Stromal cell of bone marrow (primary cell): ENCODE measurements at regions not wholly inside any gene's neighbourhood (a gene's known extent, or its start where the extent isn't known, plus 50 kb on each side); places are given as distances from the start of the nearest gene placed in this dataset.
"Not testable (repeated sequence)": the region's sequence is repeated elsewhere in the genome, so short reads cannot be mapped to it uniquely, and the experiment has no call there.

Experiments
- DNase-seq: peaks from one replicate; pipeline ENCODE4 v3.0.0-alpha.2; 2012; ENCODE audit warnings: low read depth

- DNase-seq = no peak
Measured at GRCh38 chr5:12876541-12877298, 972.5 kb upstream of the CTNND2 start.

GRCh38 chr5:12870872-12871539 lies 966.8 kb upstream of the CTNND2 start:
- DNase-seq = no peak

GRCh38 chr5:12865529-12865928 lies 961.3 kb upstream of the CTNND2 start:
- DNase-seq = no peak

GRCh38 chr5:12861886-12862654 lies 957.8 kb upstream of the CTNND2 start:
- DNase-seq = no peak

GRCh38 chr5:12856105-12856504 lies 951.9 kb upstream of the CTNND2 start:
- DNase-seq = not testable (repeated sequence)

- DNase-seq = no peak
Measured at GRCh38 chr5:12854386-12854785, 950.1 kb upstream of the CTNND2 start.

GRCh38 chr5:12851761-12852160 lies 947.5 kb upstream of the CTNND2 start:
- DNase-seq = no peak

GRCh38 chr5:12848709-12849108 lies 944.5 kb upstream of the CTNND2 start:
- DNase-seq = no peak

- no peak for DNase-seq
Measured at GRCh38 chr5:12845549-12846159, 941.4 kb upstream of the CTNND2 start.

GRCh38 chr5:12840972-12841371 lies 936.7 kb upstream of the CTNND2 start:
- DNase-seq = no peak

- no peak for DNase-seq
Measured at GRCh38 chr5:12837592-12837991, 933.3 kb upstream of the CTNND2 start.

GRCh38 chr5:12825163-12825562 lies 920.9 kb upstream of the CTNND2 start:
- DNase-seq = no peak

GRCh38 chr5:12805165-12805698 lies 901.0 kb upstream of the CTNND2 start:
- no peak for DNase-seq

- no peak for DNase-seq
Measured at GRCh38 chr5:12799165-12799564, 894.9 kb upstream of the CTNND2 start.

- DNase-seq = no peak
Measured at GRCh38 chr5:12795333-12795663, 891.1 kb upstream of the CTNND2 start.

- DNase-seq = no peak
Measured at GRCh38 chr5:12794476-12795332, 890.5 kb upstream of the CTNND2 start.

- no peak for DNase-seq
Measured at GRCh38 chr5:12793373-12793772, 889.1 kb upstream of the CTNND2 start.

- DNase-seq = no peak
Measured at GRCh38 chr5:12780536-12780935, 876.3 kb upstream of the CTNND2 start.

- DNase-seq = no peak
Measured at GRCh38 chr5:12777342-12777741, 873.1 kb upstream of the CTNND2 start.

GRCh38 chr5:12772276-12772675 lies 868.0 kb upstream of the CTNND2 start:
- DNase-seq = no peak

GRCh38 chr5:12759377-12759776 lies 855.1 kb upstream of the CTNND2 start:
- DNase-seq = no peak
